ENCODE measurements at regions not wholly inside any gene's neighbourhood (a gene's known extent, or its start where the extent isn't known, plus 50 kb on each side); places are given as distances from the start of the nearest gene placed in this dataset.

GRCh38 chr3:124249038-124249437 is 257.1 kb upstream of the ROPN1 start:
- TF ChIP-seq ZZZ3 (CRISPR knock-in tag; IDR thresholded peaks at IDR 0.05; ENCODE audit: borderline replicate concordance): no peak
- TF ChIP-seq NFIB (CRISPR knock-in tag; IDR thresholded peaks at IDR 0.05; ENCODE audit: borderline replicate concordance): no peak
- TF ChIP-seq SP140L (CRISPR knock-in tag; IDR thresholded peaks at IDR 0.05; ENCODE audit: borderline replicate concordance): no peak

Data from HepG2 (cell line).